ENCODE measurements at regions not wholly inside any gene's neighbourhood (a gene's known extent, or its start where the extent isn't known, plus 50 kb on each side); places are given as distances from the start of the nearest gene placed in this dataset.

GRCh38 chr18:73556904-73557303 is 590.7 kb downstream of the FBXO15 start:
- no peak for TF ChIP-seq CTCF (IDR thresholded peaks at IDR 0.05)
- TF ChIP-seq POLR2A (IDR thresholded peaks at IDR 0.05): no peak
